SK-N-SH (cell line): ENCODE measurements at regions not wholly inside any gene's neighbourhood (a gene's known extent, or its start where the extent isn't known, plus 50 kb on each side); places are given as distances from the start of the nearest gene placed in this dataset.

Source experiments
- JUND ChIP-seq: IDR thresholded peaks from 2 replicates; pipeline ENCODE4 v1.4.0; 2012
- NRF1 ChIP-seq: IDR thresholded peaks from 2 replicates; pipeline ENCODE4 v1.6.1; 2012; ENCODE audit warnings: low read depth, mild to moderate bottlenecking, low read length
- RXRA ChIP-seq: IDR thresholded peaks from 2 replicates; pipeline ENCODE4 v1.4.0; 2012; ENCODE audit warnings: low read depth, mild to moderate bottlenecking, borderline replicate concordance
- TF ChIP-seq, protein P1 (sequence below): fragments of 150-350 bp; IDR thresholded peaks from 2 replicates; pipeline ENCODE4 v1.6.1; 2017; ENCODE audit warnings: antibody characterized with exemption, low read length, low read depth, borderline replicate concordance
- TF ChIP-seq, protein P2 (sequence below): IDR thresholded peaks from 2 replicates; pipeline ENCODE4 v1.4.0; 2012; ENCODE audit warnings: low read depth, borderline replicate concordance

DNA sequence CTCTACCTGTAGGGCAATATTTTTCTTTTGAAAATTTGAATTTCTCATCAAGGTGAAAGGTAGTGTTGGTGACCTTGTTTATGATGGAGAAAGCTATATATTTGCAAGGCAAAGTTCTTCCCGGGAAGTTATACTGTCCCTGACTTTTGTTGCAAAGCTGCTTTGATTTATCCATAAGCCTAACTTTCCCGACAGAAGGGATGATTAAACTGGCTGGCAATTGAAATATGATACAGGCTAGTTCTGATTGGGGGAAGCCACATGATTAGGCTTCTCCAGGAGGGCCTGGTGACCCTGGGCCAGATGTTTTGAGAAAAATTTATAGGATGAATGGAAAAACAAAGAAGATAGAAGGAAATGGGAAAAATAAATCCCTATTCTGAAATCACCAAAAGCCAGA lies 215.5 kb downstream of the ACTR3B start:
- TF ChIP-seq JUND (no peak), NRF1 (no peak), RXRA (no peak)
- TF ChIP-seq, protein P1, sequence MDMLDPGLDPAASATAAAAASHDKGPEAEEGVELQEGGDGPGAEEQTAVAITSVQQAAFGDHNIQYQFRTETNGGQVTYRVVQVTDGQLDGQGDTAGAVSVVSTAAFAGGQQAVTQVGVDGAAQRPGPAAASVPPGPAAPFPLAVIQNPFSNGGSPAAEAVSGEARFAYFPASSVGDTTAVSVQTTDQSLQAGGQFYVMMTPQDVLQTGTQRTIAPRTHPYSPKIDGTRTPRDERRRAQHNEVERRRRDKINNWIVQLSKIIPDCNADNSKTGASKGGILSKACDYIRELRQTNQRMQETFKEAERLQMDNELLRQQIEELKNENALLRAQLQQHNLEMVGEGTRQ: no peak
- TF ChIP-seq, protein P2, sequence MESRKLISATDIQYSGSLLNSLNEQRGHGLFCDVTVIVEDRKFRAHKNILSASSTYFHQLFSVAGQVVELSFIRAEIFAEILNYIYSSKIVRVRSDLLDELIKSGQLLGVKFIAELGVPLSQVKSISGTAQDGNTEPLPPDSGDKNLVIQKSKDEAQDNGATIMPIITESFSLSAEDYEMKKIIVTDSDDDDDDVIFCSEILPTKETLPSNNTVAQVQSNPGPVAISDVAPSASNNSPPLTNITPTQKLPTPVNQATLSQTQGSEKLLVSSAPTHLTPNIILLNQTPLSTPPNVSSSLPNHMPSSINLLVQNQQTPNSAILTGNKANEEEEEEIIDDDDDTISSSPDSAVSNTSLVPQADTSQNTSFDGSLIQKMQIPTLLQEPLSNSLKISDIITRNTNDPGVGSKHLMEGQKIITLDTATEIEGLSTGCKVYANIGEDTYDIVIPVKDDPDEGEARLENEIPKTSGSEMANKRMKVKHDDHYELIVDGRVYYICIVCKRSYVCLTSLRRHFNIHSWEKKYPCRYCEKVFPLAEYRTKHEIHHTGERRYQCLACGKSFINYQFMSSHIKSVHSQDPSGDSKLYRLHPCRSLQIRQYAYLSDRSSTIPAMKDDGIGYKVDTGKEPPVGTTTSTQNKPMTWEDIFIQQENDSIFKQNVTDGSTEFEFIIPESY: no peak
